Urinary bladder (tissue), 3 donors: ENCODE measurements at regions not wholly inside any gene's neighbourhood (a gene's known extent, or its start where the extent isn't known, plus 50 kb on each side); places are given as distances from the start of the nearest gene placed in this dataset.

ENCODE experiments used
- DNase-seq: peaks from one replicate; pipeline ENCODE4 v3.0.0-alpha.2; 2015; ENCODE audit errors: extremely low spot score
- H3K27ac ChIP-seq: one replicate; pipeline ENCODE4 v1.5.1; 2013; ENCODE audit warnings: low read depth, mild to moderate bottlenecking, moderate library complexity
- H3K36me3 ChIP-seq: one replicate; pipeline ENCODE4 v1.6.1; 2013; ENCODE audit warnings: mild to moderate bottlenecking, moderate library complexity; ENCODE audit not compliant: insufficient read depth
- H3K4me1 ChIP-seq: one replicate; pipeline ENCODE4 v1.6.1; 2013; ENCODE audit warnings: mild to moderate bottlenecking, moderate library complexity; ENCODE audit not compliant: insufficient read depth
- H3K4me3 ChIP-seq: one replicate; pipeline ENCODE4 v1.5.1; 2013; ENCODE audit warnings: low read depth, low read length
- WGBS: extraction: QIAGEN DNeasy Blood & Tissue Kit; methylation state at CpG from one replicate; pipeline ENCODE4 v1.1.7; 2013; 5-methylcytosine and 5-hydroxymethylcytosine counted together
- donor health status: healthy with polysubstance abuse.
- donor health status: healthy.

DNA sequence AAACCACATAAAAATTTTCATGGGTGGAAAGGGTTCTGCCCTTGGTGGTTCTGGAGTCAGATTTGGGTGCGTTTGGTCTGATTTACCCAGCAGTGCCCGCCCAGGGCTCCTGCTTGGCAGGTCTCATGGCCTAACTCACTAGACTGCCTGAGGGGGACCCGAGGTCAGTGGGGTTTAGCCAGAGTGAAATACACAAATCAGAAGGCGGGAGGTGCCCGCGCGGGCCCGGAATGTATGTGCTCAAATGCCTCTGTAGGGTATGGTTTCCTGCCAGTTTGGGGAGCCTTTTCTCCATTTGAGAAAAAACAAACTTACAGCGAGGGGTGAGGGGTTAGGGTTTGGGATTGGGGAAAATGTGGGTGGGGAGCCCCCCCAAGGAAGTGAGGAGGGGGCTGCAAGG, 70.9 kb upstream of the POLG start:
- 14% methylated on average over 9 of the region's 9 CpGs for WGBS
- no peak overlapping the region for H3K4me3 ChIP-seq
- DNase-seq: no peak
- H3K36me3 ChIP-seq: no peaks in the 10 kb centered on the region
- no peak overlapping the region for H3K27ac ChIP-seq
- no peaks in the 10 kb centered on the region for H3K4me1 ChIP-seq

DNA sequence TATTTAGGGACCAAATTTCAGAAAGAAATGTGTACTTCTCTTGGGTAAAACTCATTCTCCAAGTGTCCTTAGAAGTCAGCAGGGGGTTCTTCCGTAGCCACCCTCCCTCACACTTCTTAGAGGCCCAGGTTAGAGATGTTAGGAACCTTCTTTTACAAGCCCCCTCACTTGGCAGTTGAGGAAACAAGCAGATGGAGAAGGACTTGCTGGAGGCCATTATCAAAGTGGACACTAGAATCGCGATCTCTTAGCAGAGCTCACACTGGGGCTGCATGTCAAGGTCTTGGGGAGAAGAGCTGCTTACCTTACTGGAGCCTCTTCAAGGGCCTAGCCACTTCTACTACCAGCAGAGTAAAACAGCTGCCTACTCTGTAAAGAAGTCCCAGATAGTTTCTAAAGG, 69.4 kb upstream of the POLG start:
- Histone ChIP-seq H3K27ac (no peak overlapping the region), H3K36me3 (no peaks in the 10 kb centered on the region), H3K4me1 (no peaks in the 10 kb centered on the region), H3K4me3 (no peak overlapping the region)
- 27% methylated on average over 3 of the region's 3 CpGs for WGBS
- DNase-seq: no peak

DNA sequence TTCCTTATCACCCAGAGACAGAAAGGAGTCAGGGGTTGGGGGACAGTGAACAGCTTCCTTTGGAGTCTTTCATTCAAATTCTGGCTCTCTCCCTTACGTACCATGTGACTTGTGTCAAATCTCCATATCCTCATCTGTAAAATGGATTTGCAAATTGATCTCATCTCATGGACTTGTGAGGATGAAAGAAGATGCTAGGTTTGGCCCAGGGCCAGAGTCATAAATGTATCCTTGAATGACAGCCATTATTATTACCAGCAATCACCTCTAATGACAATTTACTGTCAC, 67.8 kb upstream of the POLG start:
- no peak for DNase-seq
- Histone ChIP-seq H3K4me1 (no peaks in the 10 kb centered on the region), H3K27ac (no peak overlapping the region), H3K4me3 (no peak overlapping the region), H3K36me3 (no peaks in the 10 kb centered on the region)
- WGBS: 30% methylated on average over 1 of the region's 1 CpG

DNA sequence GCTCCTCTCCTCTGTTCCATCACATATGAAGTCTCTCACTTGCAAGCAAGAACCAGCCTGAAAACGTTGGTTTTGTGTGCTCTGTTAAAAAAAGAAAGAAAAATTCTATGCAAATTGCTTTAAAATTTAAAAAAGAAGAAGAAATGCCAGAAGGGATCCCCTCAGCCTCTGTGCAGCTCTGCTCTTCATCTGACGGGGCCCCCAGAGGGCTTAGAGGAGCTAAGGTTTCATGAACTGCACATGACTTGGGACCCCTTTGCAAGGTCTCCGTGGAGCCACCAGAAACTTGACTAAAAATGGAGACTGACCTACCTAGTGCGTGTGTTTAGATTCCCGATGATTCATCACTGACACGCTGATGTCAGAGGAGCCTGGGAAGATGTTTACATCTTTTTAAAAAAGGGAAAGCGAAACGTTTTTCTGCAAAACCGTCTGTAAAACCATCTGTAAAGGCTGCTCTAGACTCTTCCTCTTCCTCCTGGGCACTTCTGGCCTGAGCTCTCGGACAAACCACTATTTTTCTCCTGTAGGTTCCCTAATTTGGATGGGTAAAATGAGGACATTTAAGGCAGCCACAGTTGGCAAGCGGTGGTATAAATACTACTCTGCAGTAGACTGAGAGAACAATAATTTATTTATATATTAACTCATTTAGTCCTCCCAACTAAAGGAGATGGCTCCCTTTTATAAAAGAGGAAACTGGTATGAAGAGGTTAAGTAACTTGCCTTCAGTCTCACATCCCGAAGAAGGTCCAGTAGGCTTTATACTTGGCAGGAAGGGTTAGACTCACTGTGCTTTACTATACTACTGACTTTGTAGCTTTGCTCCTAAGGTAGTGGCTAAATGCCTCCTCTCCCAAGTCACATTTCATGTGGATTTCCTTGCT, 67.2 kb upstream of the POLG start:
- H3K4me3 ChIP-seq: no peak overlapping the region
- no peak for DNase-seq
- no peaks in the 10 kb centered on the region for H3K4me1 ChIP-seq
- no peaks in the 10 kb centered on the region for H3K36me3 ChIP-seq
- no peak overlapping the region for H3K27ac ChIP-seq
- WGBS: 9% methylated on average over 12 of the region's 12 CpGs

DNA sequence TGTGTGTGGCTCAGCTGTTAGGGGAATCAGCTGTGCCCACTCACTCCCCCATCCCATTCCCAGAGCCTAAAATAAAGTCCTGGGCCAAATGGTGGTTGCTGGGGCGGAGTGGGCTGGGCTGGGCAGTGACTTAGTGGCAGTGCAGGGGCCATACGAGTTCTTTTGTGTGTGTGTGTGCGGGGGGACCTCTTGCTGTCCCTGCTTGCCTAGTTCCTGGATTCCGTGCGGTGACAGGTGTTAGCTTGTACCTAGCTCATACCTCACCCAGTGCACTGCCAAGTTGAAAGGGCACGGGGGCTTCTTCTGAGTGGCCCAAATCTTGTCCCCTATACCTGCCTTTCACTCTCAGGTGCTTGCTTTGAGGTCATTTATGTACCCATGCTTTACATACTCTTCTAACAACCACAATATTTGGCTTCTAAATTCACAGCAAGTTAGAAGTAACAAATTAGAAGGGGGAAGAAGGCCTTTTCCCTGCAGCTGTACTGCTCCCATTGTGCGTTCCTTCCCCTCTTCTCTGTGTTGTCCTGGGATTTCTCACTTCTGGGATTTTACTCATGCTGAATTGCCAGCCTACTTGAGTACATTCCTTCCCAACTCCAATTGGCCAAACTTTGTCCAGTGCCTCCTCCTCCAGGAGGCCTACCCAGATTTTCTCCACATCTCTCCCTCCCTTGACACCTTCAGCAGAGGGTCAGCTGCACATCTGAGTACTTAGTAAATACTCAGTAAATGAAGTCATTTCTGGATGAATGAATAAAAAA, 66.3 kb upstream of the POLG start:
- no peak for DNase-seq
- H3K27ac ChIP-seq: no peak overlapping the region
- no peaks in the 10 kb centered on the region for H3K36me3 ChIP-seq
- H3K4me3 ChIP-seq: no peak overlapping the region
- no peaks in the 10 kb centered on the region for H3K4me1 ChIP-seq
- WGBS: 58% methylated on average over 7 of the region's 7 CpGs

DNA sequence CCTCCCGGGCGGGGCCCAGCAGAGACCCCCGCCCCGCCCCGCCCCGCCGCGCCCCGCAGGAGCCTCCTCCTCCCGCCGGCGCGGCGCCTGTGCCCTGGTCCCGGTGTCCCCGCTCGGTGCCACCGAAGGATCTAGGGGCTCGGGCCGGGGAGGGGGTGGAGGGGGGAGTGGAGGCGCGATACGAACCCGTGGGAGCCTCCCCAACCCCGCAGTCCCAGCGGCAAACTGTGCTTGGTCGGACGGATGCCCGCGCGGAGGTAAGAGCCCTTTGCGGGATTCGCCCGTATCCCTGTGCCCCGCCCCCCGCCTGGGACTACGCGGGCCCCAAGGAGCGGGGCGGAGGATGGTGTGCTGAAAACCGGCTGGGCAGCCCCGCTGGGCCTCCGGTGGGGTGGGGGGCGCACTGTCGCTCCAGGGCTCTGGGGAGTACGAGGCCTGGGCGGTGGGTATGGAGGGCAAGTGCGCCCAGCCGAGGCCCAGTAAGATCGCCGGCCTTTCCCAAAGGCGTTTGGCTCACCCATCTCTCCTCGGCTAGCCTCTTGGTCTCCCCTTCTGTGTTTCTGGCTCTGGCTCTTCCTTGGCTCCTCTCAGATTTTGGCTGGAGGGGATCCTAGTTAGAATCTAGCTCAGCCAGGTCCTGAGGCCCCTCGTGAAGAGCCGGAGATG, 65.6 kb upstream of the POLG start:
- Histone ChIP-seq H3K27ac (peak overlapping the region; percentile 12), H3K4me3 (peak overlapping the region; percentile 36), H3K4me1 (no peaks in the 10 kb centered on the region), H3K36me3 (no peaks in the 10 kb centered on the region)
- no peak for DNase-seq
- WGBS: 9% methylated on average over 55 of the region's 55 CpGs

DNA sequence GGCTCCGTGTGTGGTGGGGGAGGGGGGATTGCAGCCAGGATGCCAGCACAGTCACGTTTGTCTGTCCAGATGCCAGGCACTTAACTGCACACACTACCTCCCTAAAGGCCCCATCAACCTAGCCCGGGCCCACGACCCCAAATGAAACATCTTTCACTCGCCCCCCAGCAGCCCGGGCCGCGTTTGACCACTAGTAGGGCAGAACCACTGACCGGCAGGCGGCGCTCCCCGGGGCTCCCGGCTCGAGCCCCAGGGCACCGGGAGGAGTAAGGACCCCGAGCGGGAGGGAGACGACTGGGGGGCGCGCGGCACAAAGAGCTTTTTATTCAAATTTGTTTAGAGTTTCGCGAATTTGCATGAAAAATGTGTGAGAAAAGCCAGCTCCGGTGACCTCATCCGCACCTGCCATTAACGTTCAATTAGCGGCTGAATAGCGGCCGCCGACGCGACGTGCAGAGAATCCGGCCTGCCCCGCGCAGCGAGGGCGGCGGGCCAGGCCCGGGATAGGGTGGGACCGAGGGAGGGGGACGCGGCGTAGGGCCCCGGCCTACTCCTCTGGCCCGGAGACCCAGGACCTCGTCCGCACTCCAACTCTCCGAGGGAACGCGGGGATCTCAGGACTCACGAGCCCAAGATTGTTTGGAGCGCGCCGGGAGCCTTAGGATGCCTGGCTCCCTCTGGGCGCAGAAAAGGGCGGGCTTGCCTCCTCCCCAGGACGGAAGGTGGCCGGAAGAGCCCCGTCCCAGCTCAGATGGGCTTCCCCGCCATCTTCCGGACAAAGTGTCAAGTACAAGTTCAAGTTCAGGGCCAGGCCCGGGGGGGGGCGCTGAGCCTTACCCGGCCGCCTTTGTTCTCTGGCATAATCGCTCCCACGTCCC, 64.9 kb upstream of the POLG start:
- Histone ChIP-seq H3K27ac (no peak overlapping the region), H3K4me3 (peak overlapping the region; percentile 36), H3K4me1 (no peaks in the 10 kb centered on the region), H3K36me3 (no peaks in the 10 kb centered on the region)
- WGBS: 1% methylated on average over 68 of the region's 68 CpGs
- no peak for DNase-seq

DNA sequence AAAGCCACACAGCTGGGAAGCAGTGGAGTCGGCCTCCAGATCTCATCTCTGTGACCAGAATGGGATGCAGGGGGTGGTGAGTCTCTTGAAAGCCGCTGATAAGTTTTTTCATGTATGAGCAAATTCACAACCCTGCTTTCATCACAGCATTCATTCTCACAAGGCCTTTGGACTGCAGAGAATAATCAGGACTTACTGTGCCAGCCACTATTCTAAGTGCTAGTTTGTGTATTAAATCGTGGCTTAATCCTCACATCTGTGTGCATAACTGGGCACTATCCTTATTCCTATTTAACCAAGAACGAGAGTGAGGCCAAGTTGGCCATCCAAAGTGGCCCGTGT, 64.2 kb upstream of the POLG start:
- DNase-seq: no peak
- H3K4me1 ChIP-seq: no peaks in the 10 kb centered on the region
- no peak overlapping the region for H3K27ac ChIP-seq
- 35% methylated on average over 5 of the region's 5 CpGs for WGBS
- H3K36me3 ChIP-seq: no peaks in the 10 kb centered on the region
- H3K4me3 ChIP-seq: no peak overlapping the region

DNA sequence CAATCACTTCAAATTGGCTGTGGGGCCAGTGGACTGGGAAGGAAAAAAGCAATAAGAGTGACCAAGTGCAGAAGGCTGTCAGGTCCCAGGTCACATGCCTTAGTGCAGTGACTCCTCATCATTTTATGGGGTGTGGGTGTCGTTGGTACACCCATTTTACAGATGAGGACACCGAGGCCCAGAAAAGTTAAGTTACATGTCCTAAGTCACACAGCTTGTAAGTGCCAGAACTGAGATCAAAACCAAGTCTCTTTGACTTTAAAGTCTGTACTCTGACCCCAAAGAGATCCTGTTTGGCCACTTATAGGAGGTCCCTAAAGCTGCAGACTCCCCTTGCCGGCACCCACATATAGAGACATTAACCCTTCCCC, 63.0 kb upstream of the POLG start:
- 43% methylated on average over 3 of the region's 3 CpGs for WGBS
- no peaks in the 10 kb centered on the region for H3K4me1 ChIP-seq
- H3K36me3 ChIP-seq: no peaks in the 10 kb centered on the region
- no peak overlapping the region for H3K4me3 ChIP-seq
- H3K27ac ChIP-seq: no peak overlapping the region
- no peak for DNase-seq

DNA sequence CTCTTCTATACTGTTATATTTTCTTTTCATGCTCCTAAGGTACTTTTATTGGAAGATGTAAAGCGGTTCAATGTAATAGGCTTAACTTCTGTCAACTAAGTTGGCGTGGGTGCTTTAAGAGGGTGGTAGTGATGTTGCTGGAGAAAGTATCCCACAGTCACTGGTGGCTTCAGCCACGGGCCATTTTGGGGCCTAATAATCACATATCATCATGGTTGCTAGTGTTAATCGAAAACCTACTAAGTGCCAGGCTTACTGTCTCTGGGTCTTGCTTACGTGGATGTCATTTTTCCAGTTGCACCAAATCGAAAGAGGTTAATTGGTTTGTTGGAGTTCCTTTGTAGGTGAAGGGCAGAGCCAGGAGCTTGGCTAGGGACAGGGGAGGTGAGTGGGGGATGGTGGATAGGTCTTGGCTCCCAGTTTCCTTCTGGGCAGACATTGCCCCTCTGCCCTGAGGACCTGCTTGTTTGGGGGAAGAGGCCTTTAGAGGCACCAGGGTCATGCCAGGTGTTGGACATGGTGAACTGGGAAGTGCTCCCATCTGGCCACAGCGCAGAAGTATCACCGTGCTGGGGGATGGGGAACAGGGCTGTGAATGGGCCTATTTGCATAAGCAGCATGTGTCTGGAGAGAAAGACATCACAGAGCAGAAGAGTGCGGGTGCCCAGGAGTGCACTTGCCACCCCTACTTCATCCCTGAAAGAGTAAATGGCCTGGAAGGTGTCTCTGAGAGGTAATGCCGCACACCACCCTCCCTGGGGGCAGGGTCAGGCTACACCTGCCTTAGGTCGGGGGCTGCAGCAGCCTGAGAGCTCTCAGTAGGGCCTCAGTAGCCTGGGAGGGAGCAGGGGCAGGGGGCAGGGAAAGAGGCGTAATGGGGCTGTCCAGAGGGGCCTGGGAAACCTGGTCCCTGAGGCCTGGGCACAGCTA, 62.4 kb upstream of the POLG start:
- no peak for DNase-seq
- 65% methylated on average over 12 of the region's 12 CpGs for WGBS

DNA sequence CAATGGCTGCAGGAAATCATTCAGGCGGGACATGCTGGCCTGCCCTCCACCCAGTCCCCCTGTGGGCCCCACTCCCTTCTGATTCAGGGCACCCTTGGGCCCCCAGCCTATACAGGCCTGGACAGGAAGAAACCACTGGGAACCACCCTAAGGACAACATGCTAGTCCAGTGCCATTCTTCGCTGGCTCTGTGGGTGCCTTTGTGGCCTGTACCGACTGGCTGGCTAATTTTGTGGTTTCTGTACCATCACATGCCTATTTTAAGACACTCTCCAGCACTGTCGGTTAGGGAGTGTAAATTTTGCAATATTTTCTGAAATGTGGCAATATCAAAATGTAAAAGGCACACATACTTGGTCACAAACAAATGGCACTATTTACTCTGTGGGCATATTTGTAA, 61.4 kb upstream of the POLG start:
- H3K27ac ChIP-seq: no peak overlapping the region
- H3K4me1 ChIP-seq: no peaks in the 10 kb centered on the region
- no peaks in the 10 kb centered on the region for H3K36me3 ChIP-seq
- no peak overlapping the region for H3K4me3 ChIP-seq
- DNase-seq: no peak
- WGBS: 60% methylated on average over 4 of the region's 4 CpGs

More for the DNA sequence above, 62.4 kb upstream of the POLG start:
- no peak overlapping the region for H3K4me3 ChIP-seq
- no peaks in the 10 kb centered on the region for H3K36me3 ChIP-seq
- H3K27ac ChIP-seq: no peak overlapping the region
- no peaks in the 10 kb centered on the region for H3K4me1 ChIP-seq

DNA sequence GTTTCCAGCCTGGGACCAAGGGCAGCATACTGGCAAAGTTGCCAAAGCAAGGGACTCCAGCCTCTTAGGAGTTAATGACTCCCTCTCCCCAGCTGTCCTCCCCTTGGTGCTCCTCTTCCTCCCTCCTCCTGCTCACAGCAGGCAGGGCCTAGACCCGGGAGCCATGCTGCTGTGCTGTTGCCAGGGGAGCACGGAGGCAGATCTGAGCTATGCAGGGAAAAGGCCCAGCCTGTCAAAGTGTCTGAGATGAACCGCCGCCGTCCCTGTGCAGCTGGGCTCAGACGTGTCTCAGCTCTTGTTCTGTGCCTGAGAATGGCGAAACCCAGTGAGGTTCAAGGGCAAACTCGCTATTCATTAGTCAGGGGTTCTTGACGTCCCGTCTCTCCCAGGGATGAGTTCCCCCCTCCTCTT, 60.8 kb upstream of the POLG start:
- H3K27ac ChIP-seq: no peak overlapping the region
- H3K4me3 ChIP-seq: no peak overlapping the region
- H3K4me1 ChIP-seq: no peaks in the 10 kb centered on the region
- WGBS: 56% methylated on average over 10 of the region's 10 CpGs
- no peaks in the 10 kb centered on the region for H3K36me3 ChIP-seq
- DNase-seq: no peak
